K562 (cell line): ENCODE measurements at regions not wholly inside any gene's neighbourhood (a gene's known extent, or its start where the extent isn't known, plus 50 kb on each side); places are given as distances from the start of the nearest gene placed in this dataset.

Experiments used
- NONO ChIP-seq, 2 experiments: fragments of 200-400 bp in 1 of 2; fragments of 450-650 bp in 1 of 2; formaldehyde crosslinking in 1 of 2; IDR thresholded peaks; 2 replicates each; pipeline ENCODE4 v1.6.1; 2017; ENCODE audit warnings: low read depth in 2 of 2, mild to moderate bottlenecking in 2 of 2, moderate library complexity in 2 of 2, low read length in 1 of 2
- RUNX1 ChIP-seq: sonication (generic); IDR thresholded peaks from 2 replicates; pipeline ENCODE4 v1.6.1; 2016; ENCODE audit warnings: antibody characterized with exemption, low read depth

DNA sequence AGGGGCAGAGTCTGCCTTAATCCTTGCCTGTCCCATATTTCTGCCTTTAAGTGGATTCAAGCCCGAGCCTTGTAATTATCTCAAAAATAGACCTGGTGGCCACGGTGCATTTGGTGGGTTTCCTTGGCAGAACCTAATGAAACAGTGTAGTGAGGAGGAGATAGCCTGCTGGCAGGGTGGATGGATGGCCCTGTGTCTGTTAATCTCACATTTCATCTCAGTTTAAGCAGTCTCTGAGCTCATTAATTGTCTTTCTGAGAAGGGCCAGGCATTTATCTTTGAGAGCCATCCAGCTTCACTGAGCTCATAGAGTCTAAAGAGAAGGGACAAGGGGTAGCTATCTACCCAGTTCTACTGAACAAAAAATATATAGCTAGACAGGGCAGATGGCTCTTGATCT is 364.0 kb upstream of the EEF2KMT start:
- TF ChIP-seq NONO (IDR thresholded peaks at IDR 0.05; ENCODE audit: low read depth in 2 of 2, low read length in 1 of 2), result no peak
- TF ChIP-seq RUNX1, result no peak
